Trophoblast cell (in vitro differentiated cells and primary cell): ENCODE measurements at regions not wholly inside any gene's neighbourhood (a gene's known extent, or its start where the extent isn't known, plus 50 kb on each side); places are given as distances from the start of the nearest gene placed in this dataset.

ENCODE experiments used
- DNase-seq, 2 donors: peaks; one replicate each; pipeline ENCODE4 v3.0.0-alpha.2; 2016
- H2AFZ ChIP-seq: 2 replicates; pipeline ENCODE4 v1.6.1; 2013; ENCODE audit warnings: low read length, moderate library complexity, mild to moderate bottlenecking; ENCODE audit not compliant: insufficient read depth, poor library complexity
- H2AK5ac ChIP-seq: 2 replicates; pipeline ENCODE4 v1.6.1; 2013; ENCODE audit warnings: mild to moderate bottlenecking, low read length
- H2BK120ac ChIP-seq: 2 replicates; pipeline ENCODE4 v1.6.1; 2013; ENCODE audit warnings: low read length, mild to moderate bottlenecking, moderate library complexity; ENCODE audit not compliant: insufficient read depth, poor library complexity
- H2BK12ac ChIP-seq: 2 replicates; pipeline ENCODE4 v1.6.1; 2013; ENCODE audit warnings: mild to moderate bottlenecking, low read length, moderate library complexity
- H2BK5ac ChIP-seq: 2 replicates; pipeline ENCODE4 v1.6.1; 2013; ENCODE audit warnings: low read length, low read depth, moderate library complexity, mild to moderate bottlenecking; ENCODE audit not compliant: poor library complexity
- H3K14ac ChIP-seq: 2 replicates; pipeline ENCODE4 v1.6.1; 2013; ENCODE audit warnings: mild to moderate bottlenecking, low read length
- H3K18ac ChIP-seq: 2 replicates; pipeline ENCODE4 v1.6.1; 2013; ENCODE audit warnings: mild to moderate bottlenecking, low read length
- H3K23ac ChIP-seq: 2 replicates; pipeline ENCODE4 v1.6.1; 2013; ENCODE audit warnings: low read length
- H3K27ac ChIP-seq: 2 replicates; pipeline ENCODE4 v1.5.1; 2013; ENCODE audit warnings: low read depth, mild to moderate bottlenecking, inconsistent platforms, low read length, moderate library complexity
- H3K27me3 ChIP-seq: 2 replicates; pipeline ENCODE4 v1.6.1; 2013; ENCODE audit warnings: inconsistent platforms, mild to moderate bottlenecking, low read length, moderate library complexity; ENCODE audit not compliant: insufficient read depth
- H3K36me3 ChIP-seq, 2 experiments: 1 replicate in 1 of 2; 2 replicates in 1 of 2; pipeline ENCODE4 v1.6.1; 2013; ENCODE audit warnings: low read length in 2 of 2, mild to moderate bottlenecking in 2 of 2, moderate library complexity in 1 of 2; ENCODE audit not compliant: insufficient read depth in 2 of 2, control insufficient read depth in 1 of 2
- H3K4ac ChIP-seq: 2 replicates; pipeline ENCODE4 v1.6.1; 2013; ENCODE audit warnings: low read depth, mild to moderate bottlenecking, low read length, moderate library complexity
- H3K4me1 ChIP-seq, 2 experiments: 1 replicate in 1 of 2; 2 replicates in 1 of 2; pipeline ENCODE4 v1.6.1; 2013; ENCODE audit warnings: low read length in 2 of 2, mild to moderate bottlenecking in 2 of 2, moderate library complexity in 1 of 2; ENCODE audit not compliant: insufficient read depth in 2 of 2, control insufficient read depth in 1 of 2
- H3K4me2 ChIP-seq: 2 replicates; pipeline ENCODE4 v1.6.1; 2013; ENCODE audit warnings: inconsistent platforms, mild to moderate bottlenecking, low read length, moderate library complexity
- H3K4me3 ChIP-seq: 2 replicates; pipeline ENCODE4 v1.5.1; 2013; ENCODE audit warnings: mild to moderate bottlenecking, low read depth, low read length, inconsistent platforms
- H3K79me1 ChIP-seq: one replicate; pipeline ENCODE4 v1.6.1; 2013; ENCODE audit warnings: low read length
- H3K79me2 ChIP-seq: 2 replicates; pipeline ENCODE4 v1.6.1; 2013; ENCODE audit warnings: low read length, mild to moderate bottlenecking; ENCODE audit not compliant: control insufficient read depth, insufficient read depth, poor library complexity
- H3K9ac ChIP-seq: 2 replicates; pipeline ENCODE4 v1.6.1; 2013; ENCODE audit warnings: mild to moderate bottlenecking, low read length
- H3K9me3 ChIP-seq: 2 replicates; pipeline ENCODE4 v1.6.1; 2013; ENCODE audit warnings: low read depth, mild to moderate bottlenecking, control low read depth, inconsistent platforms, low read length; ENCODE audit not compliant: insufficient read depth
- H4K12ac ChIP-seq: 2 replicates; pipeline ENCODE4 v1.6.1; 2013; ENCODE audit warnings: low read depth, mild to moderate bottlenecking, low read length, moderate library complexity
- H4K8ac ChIP-seq: 2 replicates; pipeline ENCODE4 v1.6.1; 2013; ENCODE audit warnings: low read depth, mild to moderate bottlenecking, low read length, moderate library complexity
- H4K91ac ChIP-seq: one replicate; pipeline ENCODE4 v1.6.1; 2013; ENCODE audit warnings: low read depth, mild to moderate bottlenecking, low read length, moderate library complexity
- WGBS: extraction: QIAGEN DNeasy Blood & Tissue Kit; methylation state at CpG from one replicate; pipeline ENCODE4 v1.1.7; 2013; ENCODE audit warnings: missing lambda C conversion rate; ENCODE audit not compliant: insufficient read length, insufficient coverage; ENCODE audit errors: extremely low coverage; 5-methylcytosine and 5-hydroxymethylcytosine counted together

GRCh38 chr3:110405830-110406585, 665.6 kb upstream of the NECTIN3 start:
- Histone ChIP-seq H3K14ac (no peak overlapping the region), H3K36me3 (no peaks in the 10 kb centered on the region), H2BK12ac (no peak overlapping the region), H3K79me1 (no peaks in the 10 kb centered on the region), H3K18ac (no peak overlapping the region), H3K9ac (no peak overlapping the region), H3K4me1 (no peaks in the 10 kb centered on the region), H3K4me2 (no peak overlapping the region), H2BK120ac (no peak overlapping the region), H3K79me2 (no peaks in the 10 kb centered on the region), H2BK5ac (no peak overlapping the region), H4K12ac (no peak overlapping the region), H3K23ac (no peak overlapping the region), H3K9me3 (no peaks in the 10 kb centered on the region), H3K4ac (no peak overlapping the region), H4K8ac (no peak overlapping the region), H3K4me3 (no peak overlapping the region), H3K27me3 (no peaks in the 10 kb centered on the region), H2AK5ac (no peak overlapping the region), H4K91ac (no peak overlapping the region), H2AFZ (no peak overlapping the region), H3K27ac (no peak overlapping the region)
- DNase-seq: no peak
- no CpG with 5 or more reads among the region's 1 CpG for WGBS

DNA sequence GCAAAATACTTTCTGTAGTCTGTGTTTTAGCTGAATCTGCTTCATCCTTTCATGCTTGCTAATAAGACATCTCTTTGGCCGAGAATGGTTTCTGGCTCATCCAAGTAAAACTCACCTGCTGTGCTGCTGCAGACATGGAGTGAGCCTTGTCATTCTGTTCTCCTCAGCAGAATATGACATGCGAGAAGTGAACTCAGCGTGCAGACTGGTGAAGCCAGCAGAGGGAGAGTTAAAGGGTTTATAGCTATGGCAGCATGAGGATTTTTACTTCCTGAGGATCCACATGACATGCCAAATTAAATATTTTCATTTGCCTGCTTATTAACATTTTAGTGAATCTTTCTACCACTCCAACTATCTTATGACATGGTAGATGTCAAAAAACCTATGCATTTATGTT, 658.4 kb upstream of the NECTIN3 start:
- Histone ChIP-seq H3K23ac (no peak overlapping the region), H2AFZ (no peak overlapping the region), H3K27ac (no peak overlapping the region), H4K8ac (no peak overlapping the region), H4K91ac (no peak overlapping the region), H2AK5ac (no peak overlapping the region), H3K4me1 (no peaks in the 10 kb centered on the region), H3K14ac (no peak overlapping the region), H3K79me1 (no peaks in the 10 kb centered on the region), H3K9ac (no peak overlapping the region), H2BK5ac (no peak overlapping the region), H3K36me3 (no peaks in the 10 kb centered on the region), H3K9me3 (no peaks in the 10 kb centered on the region), H4K12ac (no peak overlapping the region), H2BK12ac (peak overlapping the region; percentile 21), H3K4ac (no peak overlapping the region), H3K4me2 (no peak overlapping the region), H3K79me2 (no peaks in the 10 kb centered on the region), H3K4me3 (no peak overlapping the region), H3K18ac (no peak overlapping the region), H2BK120ac (no peak overlapping the region), H3K27me3 (no peaks in the 10 kb centered on the region)
- WGBS: no CpG with 5 or more reads among the region's 3 CpGs
- DNase-seq: no peak

DNA sequence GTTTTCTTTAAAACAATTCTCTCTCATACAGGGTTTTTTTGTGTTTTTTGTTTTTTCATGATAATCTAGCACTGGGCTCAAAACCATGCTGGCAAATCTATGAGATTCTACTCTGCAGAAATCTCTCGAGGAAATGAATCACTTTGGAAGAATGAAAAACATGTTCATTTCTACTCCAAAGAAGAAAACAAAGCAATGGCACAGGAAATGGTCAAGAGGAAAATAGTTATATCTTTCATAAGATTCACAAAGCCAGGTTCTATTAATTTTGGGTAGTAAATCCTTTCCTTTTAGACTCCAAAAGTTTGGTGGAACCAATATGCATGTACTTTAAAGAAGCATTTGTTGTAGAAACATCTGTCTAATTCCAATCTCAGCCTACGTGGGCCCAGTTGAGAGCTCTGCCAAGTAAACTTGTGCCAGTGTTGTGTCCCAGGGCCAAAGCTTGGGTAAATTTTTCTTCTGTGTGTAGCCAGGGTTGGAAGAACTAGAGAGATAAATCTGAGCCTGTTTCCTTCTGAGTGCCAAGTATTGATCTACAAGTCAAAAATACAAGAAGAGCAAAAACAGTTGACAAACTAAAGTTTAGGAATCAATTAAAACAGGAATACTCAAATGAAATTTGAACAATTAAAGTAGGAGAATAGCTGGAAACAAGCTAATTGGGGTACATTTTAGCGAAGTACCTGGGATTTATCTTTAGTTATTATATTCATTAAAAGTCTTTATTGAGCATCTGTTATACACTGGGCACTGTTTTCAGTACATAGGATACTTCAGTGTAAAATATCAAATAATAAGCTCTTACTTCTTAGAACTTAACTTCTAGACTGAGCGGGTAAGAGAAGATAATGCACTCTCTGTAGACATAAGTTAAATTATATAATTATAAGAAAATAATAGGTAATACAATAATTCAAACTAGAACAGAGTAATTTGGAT, 657.5 kb upstream of the NECTIN3 start:
- no peak overlapping the region for H4K8ac ChIP-seq
- H3K9me3 ChIP-seq: no peaks in the 10 kb centered on the region
- no peak overlapping the region for H3K23ac ChIP-seq
- H3K9ac ChIP-seq: no peak overlapping the region
- no peaks in the 10 kb centered on the region for H3K36me3 ChIP-seq
- H2BK5ac ChIP-seq: peak overlapping the region; percentile 61
- H3K79me1 ChIP-seq: no peaks in the 10 kb centered on the region
- peak overlapping the region; percentile 15 for H4K91ac ChIP-seq
- H3K4ac ChIP-seq: no peak overlapping the region
- H3K14ac ChIP-seq: no peak overlapping the region
- H4K12ac ChIP-seq: no peak overlapping the region
- peak overlapping the region; percentile 6 for H3K27ac ChIP-seq
- H2AK5ac ChIP-seq: no peak overlapping the region
- peak overlapping the region; percentile 14 for H2BK120ac ChIP-seq
- H2AFZ ChIP-seq: no peak overlapping the region
- no peak overlapping the region for H3K4me3 ChIP-seq
- no peaks in the 10 kb centered on the region for H3K79me2 ChIP-seq
- H2BK12ac ChIP-seq: no peak overlapping the region
- WGBS: no CpG with 5 or more reads among the region's 4 CpGs
- H3K4me1 ChIP-seq: no peaks in the 10 kb centered on the region
- peak in 1 of 2 donors; percentile 18 for DNase-seq
- H3K4me2 ChIP-seq: no peak overlapping the region
- H3K27me3 ChIP-seq: no peaks in the 10 kb centered on the region
- no peak overlapping the region for H3K18ac ChIP-seq

GRCh38 chr3:110414855-110415254, 656.8 kb upstream of the NECTIN3 start:
- no peak overlapping the region for H4K8ac ChIP-seq

More at GRCh38 chr3:110414855-110415254, 656.8 kb upstream of the NECTIN3 start:
- Histone ChIP-seq H2BK5ac (no peak overlapping the region), H3K36me3 (no peaks in the 10 kb centered on the region), H3K27ac (peak overlapping the region; percentile 60), H3K18ac (no peak overlapping the region), H3K9ac (no peak overlapping the region), H3K14ac (no peak overlapping the region), H3K4me1 (no peaks in the 10 kb centered on the region), H2AFZ (no peak overlapping the region), H3K4me3 (no peak overlapping the region), H2AK5ac (no peak overlapping the region), H3K4ac (no peak overlapping the region), H3K4me2 (no peak overlapping the region), H3K23ac (no peak overlapping the region), H4K91ac (no peak overlapping the region), H3K79me1 (no peaks in the 10 kb centered on the region), H3K79me2 (no peaks in the 10 kb centered on the region), H3K27me3 (no peaks in the 10 kb centered on the region), H2BK120ac (no peak overlapping the region), H2BK12ac (no peak overlapping the region), H4K12ac (no peak overlapping the region), H3K9me3 (no peaks in the 10 kb centered on the region)
- WGBS: no CpG with 5 or more reads among the region's 3 CpGs
- DNase-seq: no peak
